Keratinocyte (primary cell): ENCODE measurements at regions not wholly inside any gene's neighbourhood (a gene's known extent, or its start where the extent isn't known, plus 50 kb on each side); places are given as distances from the start of the nearest gene placed in this dataset.

Experiments
- DNase-seq: peaks from one replicate; pipeline ENCODE4 v3.0.0-alpha.2; 2011; ENCODE audit warnings: low read depth, missing footprints, low spot score
- FAIRE-seq: peaks from 2 replicates; lab custom pipeline; 2011; peaks lifted over from hg19 to GRCh38; lab: Jason Lieb, UNC
- H2AFZ ChIP-seq: 2 replicates; pipeline ENCODE4 v1.6.0; 2012; ENCODE audit warnings: low read length, control low read depth, inconsistent platforms; ENCODE audit not compliant: control insufficient read depth
- H3K27ac ChIP-seq: 2 replicates; pipeline ENCODE4 v1.5.1; 2011; ENCODE audit warnings: low read length; ENCODE audit not compliant: control insufficient read depth, insufficient read depth
- H3K27me3 ChIP-seq: 3 replicates; pipeline ENCODE4 v1.6.0; 2011; ENCODE audit warnings: low read length; ENCODE audit not compliant: control insufficient read depth, insufficient read depth; ENCODE audit errors: extremely low read depth
- H3K36me3 ChIP-seq, 2 experiments: 2 replicates in 1 of 2; 3 replicates in 1 of 2; pipeline ENCODE4 v1.5.1; 2011; ENCODE audit warnings: low read length in 2 of 2, mild to moderate bottlenecking in 1 of 2; ENCODE audit not compliant: control insufficient read depth in 2 of 2, insufficient read depth in 2 of 2; ENCODE audit errors: extremely low read depth in 1 of 2
- H3K4me1 ChIP-seq: 3 replicates; pipeline ENCODE4 v1.5.1; 2011; ENCODE audit warnings: low read length; ENCODE audit not compliant: control insufficient read depth, insufficient read depth; ENCODE audit errors: extremely low read depth
- H3K4me2 ChIP-seq: 3 replicates; pipeline ENCODE4 v1.6.0; 2011; ENCODE audit warnings: low read depth, low read length; ENCODE audit not compliant: control insufficient read depth, insufficient read depth; ENCODE audit errors: extremely low read depth
- H3K4me3 ChIP-seq, 3 experiments: fragments of 200-600 bp in 1 of 3; sonication (generic) in 1 of 3; 2 replicates in 2 of 3; 3 replicates in 1 of 3; pipeline ENCODE4 v1.5.1; 2011 to 2016; ENCODE audit warnings: low read length in 3 of 3, mild to moderate bottlenecking in 3 of 3, control low read depth in 2 of 3, inconsistent platforms in 1 of 3, low read depth in 1 of 3, mixed read lengths in 1 of 3, mixed run types in 1 of 3, moderate library complexity in 1 of 3; ENCODE audit not compliant: control insufficient read depth in 2 of 3, insufficient read depth in 2 of 3; ENCODE audit errors: extremely low read depth in 1 of 3
- H3K79me2 ChIP-seq: 2 replicates; pipeline ENCODE4 v1.6.0; 2012; ENCODE audit warnings: low read length; ENCODE audit not compliant: control insufficient read depth, insufficient read depth
- H3K9ac ChIP-seq: 3 replicates; pipeline ENCODE4 v1.6.0; 2011; ENCODE audit warnings: low read length; ENCODE audit not compliant: control insufficient read depth, insufficient read depth; ENCODE audit errors: extremely low read depth
- H3K9me1 ChIP-seq: 3 replicates; pipeline ENCODE4 v1.6.0; 2011; ENCODE audit warnings: low read length; ENCODE audit not compliant: control insufficient read depth, insufficient read depth; ENCODE audit errors: extremely low read depth
- H3K9me3 ChIP-seq: 2 replicates; pipeline ENCODE4 v1.5.1; 2012; ENCODE audit warnings: low read depth, low read length; ENCODE audit not compliant: control insufficient read depth
- H4K20me1 ChIP-seq: 3 replicates; pipeline ENCODE4 v1.6.0; 2011; ENCODE audit warnings: low read length; ENCODE audit not compliant: control insufficient read depth, insufficient read depth; ENCODE audit errors: extremely low read depth
- EZH2 ChIP-seq: IDR thresholded peaks from one replicate; pipeline ENCODE4 v1.6.1; 2012; ENCODE audit warnings: inconsistent platforms, mild to moderate bottlenecking, low read length, moderate library complexity
- dilution Hi-C: fragments of 300-500 bp; cut with MboI; formaldehyde crosslinking; loops from one replicate; pipeline ENCODE4 v1.7.0; 2020; ENCODE audit warnings: low sequenced_read_pairs; ENCODE audit not compliant: extremely low pct_ligation_motif_present
- TF ChIP-seq, protein P1 (sequence below), 3 experiments: IDR thresholded peaks in 1 of 3; conservative IDR thresholded peaks in 1 of 3; optimal IDR thresholded peaks in 1 of 3; 2 replicates in 2 of 3; 3 replicates in 1 of 3; pipeline versions ENCODE3 to v1.5.1; 2011; ENCODE audit warnings: low read length in 3 of 3, mild to moderate bottlenecking in 3 of 3, moderate library complexity in 2 of 3, control low read depth in 1 of 3, inconsistent platforms in 1 of 3; ENCODE audit not compliant: insufficient read depth in 2 of 3; ENCODE audit errors: extremely low read depth in 1 of 3

DNA sequence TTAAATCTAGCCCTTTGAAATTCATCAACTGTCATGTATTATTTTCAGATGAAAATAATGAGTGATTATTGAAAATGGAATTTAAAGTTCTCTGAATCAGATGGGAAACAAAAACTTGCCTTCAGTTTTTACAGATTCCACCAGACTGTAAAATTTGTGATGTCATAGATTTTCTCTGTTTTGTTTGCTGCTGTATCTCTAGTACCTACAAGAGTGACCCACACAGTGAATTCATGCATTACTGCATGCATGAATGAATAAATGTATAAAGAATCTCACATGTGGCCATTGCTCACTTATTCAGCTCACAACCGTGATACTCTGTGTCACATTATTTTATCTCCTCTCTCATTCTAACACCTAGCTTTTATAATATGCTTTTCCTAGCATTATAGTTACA is 532.2 kb upstream of the AGA start:
- dilution Hi-C loops, result no loop called here
- no peak for DNase-seq
- H3K4me1 ChIP-seq, result no peaks in the 10 kb centered on the region

DNA sequence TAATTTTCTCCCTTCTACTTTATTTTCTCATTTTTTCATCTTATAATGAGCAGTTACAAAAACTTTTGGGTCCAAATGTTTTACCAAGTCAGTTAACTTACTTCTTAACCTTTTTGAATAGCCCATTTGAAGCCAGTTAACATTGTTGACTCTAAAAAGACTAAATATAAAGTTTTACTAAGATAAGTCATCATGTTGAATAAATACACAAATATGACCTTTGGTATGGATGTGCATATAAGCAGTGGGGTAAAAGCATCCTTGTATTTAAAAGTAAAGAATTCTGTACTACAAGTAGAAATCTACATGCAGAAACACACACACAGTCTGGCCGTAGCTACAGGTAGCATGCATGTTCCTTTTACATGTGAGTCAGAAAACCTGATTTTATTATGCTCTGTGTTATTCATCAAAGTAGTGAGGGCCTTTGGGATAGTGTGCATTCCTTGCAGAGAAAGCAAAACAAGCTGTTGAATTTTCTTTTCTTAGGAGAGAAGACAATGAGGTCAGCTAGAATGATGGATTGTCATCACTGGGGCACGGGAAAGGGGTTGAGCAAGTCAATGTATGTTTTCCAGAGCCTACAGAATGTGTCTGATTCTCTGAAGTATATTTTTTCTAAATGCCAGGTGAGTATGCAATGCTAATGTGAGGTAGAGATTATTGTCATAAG is 533.2 kb upstream of the AGA start:
- no peak overlapping the region for H3K4me2 ChIP-seq
- H3K4me1 ChIP-seq, result no peaks in the 10 kb centered on the region
- dilution Hi-C loops, result no loop called here
- H4K20me1 ChIP-seq, result no peaks in the 10 kb centered on the region
- H3K9ac ChIP-seq, result no peak overlapping the region
- no peaks in the 10 kb centered on the region for H3K79me2 ChIP-seq
- no peaks in the 10 kb centered on the region for H3K36me3 ChIP-seq
- no peaks in the 10 kb centered on the region for H3K9me3 ChIP-seq
- no peak for FAIRE-seq
- no peaks in the 10 kb centered on the region for H3K27me3 ChIP-seq
- H3K27ac ChIP-seq, result no peak overlapping the region
- TF ChIP-seq, protein P1, sequence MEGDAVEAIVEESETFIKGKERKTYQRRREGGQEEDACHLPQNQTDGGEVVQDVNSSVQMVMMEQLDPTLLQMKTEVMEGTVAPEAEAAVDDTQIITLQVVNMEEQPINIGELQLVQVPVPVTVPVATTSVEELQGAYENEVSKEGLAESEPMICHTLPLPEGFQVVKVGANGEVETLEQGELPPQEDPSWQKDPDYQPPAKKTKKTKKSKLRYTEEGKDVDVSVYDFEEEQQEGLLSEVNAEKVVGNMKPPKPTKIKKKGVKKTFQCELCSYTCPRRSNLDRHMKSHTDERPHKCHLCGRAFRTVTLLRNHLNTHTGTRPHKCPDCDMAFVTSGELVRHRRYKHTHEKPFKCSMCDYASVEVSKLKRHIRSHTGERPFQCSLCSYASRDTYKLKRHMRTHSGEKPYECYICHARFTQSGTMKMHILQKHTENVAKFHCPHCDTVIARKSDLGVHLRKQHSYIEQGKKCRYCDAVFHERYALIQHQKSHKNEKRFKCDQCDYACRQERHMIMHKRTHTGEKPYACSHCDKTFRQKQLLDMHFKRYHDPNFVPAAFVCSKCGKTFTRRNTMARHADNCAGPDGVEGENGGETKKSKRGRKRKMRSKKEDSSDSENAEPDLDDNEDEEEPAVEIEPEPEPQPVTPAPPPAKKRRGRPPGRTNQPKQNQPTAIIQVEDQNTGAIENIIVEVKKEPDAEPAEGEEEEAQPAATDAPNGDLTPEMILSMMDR (optimal IDR thresholded peaks at IDR 0.05 in 1 of 3, IDR thresholded peaks at IDR 0.05 in 1 of 3, conservative IDR thresholded peaks at IDR 0.05 in 1 of 3; ENCODE audit: extremely low read depth in 1 of 3, insufficient read depth in 2 of 3, low read length in 3 of 3), result no peak
- no peaks in the 10 kb centered on the region for H3K9me1 ChIP-seq
- no peak for DNase-seq
- H3K4me3 ChIP-seq, result no peak overlapping the region
- H2AFZ ChIP-seq, result no peak overlapping the region

More for the DNA sequence above, 532.2 kb upstream of the AGA start:
- H2AFZ ChIP-seq, result no peak overlapping the region
- no peaks in the 10 kb centered on the region for H3K9me3 ChIP-seq
- H3K9me1 ChIP-seq, result no peaks in the 10 kb centered on the region
- H4K20me1 ChIP-seq, result no peaks in the 10 kb centered on the region
- no peaks in the 10 kb centered on the region for H3K27me3 ChIP-seq
- H3K27ac ChIP-seq, result no peak overlapping the region
- no peaks in the 10 kb centered on the region for H3K36me3 ChIP-seq
- TF ChIP-seq, protein P1 (optimal IDR thresholded peaks at IDR 0.05 in 1 of 3, IDR thresholded peaks at IDR 0.05 in 1 of 3, conservative IDR thresholded peaks at IDR 0.05 in 1 of 3; ENCODE audit: extremely low read depth in 1 of 3, insufficient read depth in 2 of 3, low read length in 3 of 3), result no peak
- no peak for TF ChIP-seq EZH2
- no peak for FAIRE-seq
- no peak overlapping the region for H3K9ac ChIP-seq
- no peaks in the 10 kb centered on the region for H3K79me2 ChIP-seq
- no peak overlapping the region for H3K4me2 ChIP-seq
- H3K4me3 ChIP-seq, result no peak overlapping the region
